SU-DHL-6 (cell line): ENCODE measurements at regions not wholly inside any gene's neighbourhood (a gene's known extent, or its start where the extent isn't known, plus 50 kb on each side); places are given as distances from the start of the nearest gene placed in this dataset.

Experiments used
- H2AFZ ChIP-seq: fragments of 200-600 bp; sonication (generic); 2 replicates; pipeline ENCODE4 v1.6.1; 2014; ENCODE audit warnings: low read depth, mild to moderate bottlenecking, moderate library complexity, mixed read lengths, antibody characterized with exemption, low read length; ENCODE audit not compliant: severe bottlenecking
- H3F3A ChIP-seq: fragments of 200-600 bp; shearing (Covaris generic); 2 replicates; pipeline ENCODE4 v1.6.0; 2016; ENCODE audit warnings: antibody characterized with exemption, mild to moderate bottlenecking; ENCODE audit not compliant: insufficient read depth
- H3K27ac ChIP-seq: fragments of 200-600 bp; sonication (generic); 2 replicates; pipeline ENCODE4 v1.5.1; 2016; ENCODE audit warnings: low read depth, mild to moderate bottlenecking, low read length, moderate library complexity, mixed read lengths
- H3K27me3 ChIP-seq: fragments of 200-600 bp; sonication (generic), shearing (Covaris generic); 2 replicates; pipeline ENCODE4 v1.6.0; 2014; ENCODE audit warnings: mild to moderate bottlenecking, low read length
- H3K36me3 ChIP-seq: fragments of 200-600 bp; sonication (generic); 2 replicates; pipeline ENCODE4 v1.6.1; 2014; ENCODE audit warnings: mild to moderate bottlenecking, low read length, mixed read lengths
- H3K4me2 ChIP-seq: fragments of 300-600, 200-600 bp; shearing (Covaris generic), sonication (generic); 2 replicates; pipeline ENCODE4 v1.6.0; 2014; ENCODE audit warnings: low read length, low read depth, mild to moderate bottlenecking; ENCODE audit not compliant: poor library complexity, severe bottlenecking
- H3K4me3 ChIP-seq: fragments of 200-600 bp; sonication (generic); 2 replicates; pipeline ENCODE4 v1.5.1; 2014; ENCODE audit warnings: antibody characterized with exemption, low read length, mild to moderate bottlenecking, mixed read lengths; ENCODE audit not compliant: insufficient read depth, poor library complexity, severe bottlenecking
- H3K79me2 ChIP-seq: fragments of 200-600 bp; sonication (generic); 2 replicates; pipeline ENCODE4 v1.6.1; 2014; ENCODE audit warnings: mild to moderate bottlenecking, low read length, moderate library complexity; ENCODE audit not compliant: insufficient read depth
- H3K9ac ChIP-seq: fragments of 200-600 bp; sonication (generic); 2 replicates; pipeline ENCODE4 v1.7.0; 2014; ENCODE audit warnings: mild to moderate bottlenecking, low read length
- H3K9me2 ChIP-seq: fragments of 200-600 bp; sonication (generic); replicated peaks from 2 replicates; pipeline ENCODE4 v1.6.1; 2014; ENCODE audit warnings: low read length; ENCODE audit not compliant: insufficient read depth
- H3K9me3 ChIP-seq: fragments of 200-600 bp; sonication (generic); 2 replicates; pipeline ENCODE4 v1.6.1; 2014; ENCODE audit warnings: low read length, mixed read lengths; ENCODE audit not compliant: insufficient read depth
- H4K20me1 ChIP-seq: fragments of 200-600 bp; sonication (generic); 2 replicates; pipeline ENCODE4 v1.6.1; 2014; ENCODE audit warnings: low read depth, mild to moderate bottlenecking, antibody characterized with exemption, low read length, moderate library complexity, mixed read lengths
- EZH2phosphoT487 ChIP-seq: fragments of 200-600 bp; sonication (generic), shearing (Covaris generic); conservative IDR thresholded peaks from 2 replicates; pipeline ENCODE4 v1.6.1; 2018; ENCODE audit warnings: mild to moderate bottlenecking, antibody characterized with exemption, low read length, moderate library complexity, mixed read lengths
- TF ChIP-seq, protein P1 (sequence below): fragments of 200-600 bp; sonication (generic); IDR thresholded peaks from one replicate; pipeline ENCODE4 v1.5.1; 2017; ENCODE audit warnings: antibody characterized with exemption, mild to moderate bottlenecking, low read length, moderate library complexity; ENCODE audit not compliant: insufficient read depth, poor library complexity, severe bottlenecking

DNA sequence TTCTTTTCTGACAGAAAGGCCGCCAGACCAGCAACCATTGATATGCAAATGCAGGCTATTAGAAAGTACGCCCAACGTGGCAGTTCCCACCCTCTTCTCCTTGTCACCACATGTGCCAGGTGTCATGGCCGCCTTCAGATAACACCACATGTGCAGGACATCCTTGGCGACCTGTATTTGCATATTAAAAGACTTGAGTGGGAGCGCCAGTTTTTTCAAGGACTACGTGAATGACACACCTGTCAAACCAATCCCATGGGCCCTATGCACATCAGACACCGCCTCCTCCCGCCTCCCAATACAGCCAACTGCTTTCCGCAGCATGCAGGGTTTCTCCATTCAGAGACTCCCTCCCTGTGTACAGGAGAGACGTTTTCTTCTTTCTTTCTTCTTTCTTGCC, 318.6 kb upstream of the FAR2 start:
- no peak overlapping the region for H3K27ac ChIP-seq
- no peak overlapping the region for H3K4me2 ChIP-seq
- no peaks in the 10 kb centered on the region for H3K36me3 ChIP-seq
- no peaks in the 10 kb centered on the region for H3K79me2 ChIP-seq
- no peak overlapping the region for H3K4me3 ChIP-seq
- no peaks in the 10 kb centered on the region for H3K27me3 ChIP-seq
- TF ChIP-seq, protein P1, sequence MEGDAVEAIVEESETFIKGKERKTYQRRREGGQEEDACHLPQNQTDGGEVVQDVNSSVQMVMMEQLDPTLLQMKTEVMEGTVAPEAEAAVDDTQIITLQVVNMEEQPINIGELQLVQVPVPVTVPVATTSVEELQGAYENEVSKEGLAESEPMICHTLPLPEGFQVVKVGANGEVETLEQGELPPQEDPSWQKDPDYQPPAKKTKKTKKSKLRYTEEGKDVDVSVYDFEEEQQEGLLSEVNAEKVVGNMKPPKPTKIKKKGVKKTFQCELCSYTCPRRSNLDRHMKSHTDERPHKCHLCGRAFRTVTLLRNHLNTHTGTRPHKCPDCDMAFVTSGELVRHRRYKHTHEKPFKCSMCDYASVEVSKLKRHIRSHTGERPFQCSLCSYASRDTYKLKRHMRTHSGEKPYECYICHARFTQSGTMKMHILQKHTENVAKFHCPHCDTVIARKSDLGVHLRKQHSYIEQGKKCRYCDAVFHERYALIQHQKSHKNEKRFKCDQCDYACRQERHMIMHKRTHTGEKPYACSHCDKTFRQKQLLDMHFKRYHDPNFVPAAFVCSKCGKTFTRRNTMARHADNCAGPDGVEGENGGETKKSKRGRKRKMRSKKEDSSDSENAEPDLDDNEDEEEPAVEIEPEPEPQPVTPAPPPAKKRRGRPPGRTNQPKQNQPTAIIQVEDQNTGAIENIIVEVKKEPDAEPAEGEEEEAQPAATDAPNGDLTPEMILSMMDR, result no peak
- no peak for TF ChIP-seq EZH2phosphoT487
- no peak overlapping the region for H2AFZ ChIP-seq
- H4K20me1 ChIP-seq, result no peaks in the 10 kb centered on the region
- no peaks in the 10 kb centered on the region for H3K9me3 ChIP-seq
- no peaks in the 10 kb centered on the region for H3F3A ChIP-seq
- H3K9ac ChIP-seq, result no peak overlapping the region
- no peaks in the 10 kb centered on the region for H3K9me2 ChIP-seq

DNA sequence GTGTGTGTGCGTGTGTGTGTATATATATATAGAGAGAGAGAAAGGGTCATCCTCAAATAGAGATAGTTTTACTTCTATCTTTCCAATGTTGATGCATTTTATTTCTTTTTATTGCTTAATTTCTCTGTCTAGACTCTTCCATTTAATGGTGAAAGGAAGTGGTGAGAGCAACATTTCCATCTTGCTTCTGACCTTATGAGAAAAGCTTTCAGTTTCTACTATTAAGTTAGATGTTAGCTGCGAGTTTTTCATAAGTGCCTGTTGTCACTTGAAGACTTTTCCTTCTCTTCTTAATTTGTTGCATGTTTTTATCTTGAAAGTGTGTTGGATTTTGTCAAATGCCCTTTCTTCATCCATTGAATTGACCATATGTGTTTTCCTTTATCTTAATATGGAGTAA, 304.4 kb upstream of the FAR2 start:
- Histone ChIP-seq H3K9me3 (no peaks in the 10 kb centered on the region), H3K27ac (no peak overlapping the region), H3F3A (no peaks in the 10 kb centered on the region), H2AFZ (no peak overlapping the region), H3K4me3 (no peak overlapping the region), H3K4me2 (no peak overlapping the region), H3K79me2 (no peaks in the 10 kb centered on the region), H3K27me3 (no peaks in the 10 kb centered on the region), H4K20me1 (no peaks in the 10 kb centered on the region), H3K9ac (no peak overlapping the region), H3K9me2 (no peaks in the 10 kb centered on the region), H3K36me3 (no peaks in the 10 kb centered on the region)
- no peak for TF ChIP-seq EZH2phosphoT487
- TF ChIP-seq, protein P1, result no peak

DNA sequence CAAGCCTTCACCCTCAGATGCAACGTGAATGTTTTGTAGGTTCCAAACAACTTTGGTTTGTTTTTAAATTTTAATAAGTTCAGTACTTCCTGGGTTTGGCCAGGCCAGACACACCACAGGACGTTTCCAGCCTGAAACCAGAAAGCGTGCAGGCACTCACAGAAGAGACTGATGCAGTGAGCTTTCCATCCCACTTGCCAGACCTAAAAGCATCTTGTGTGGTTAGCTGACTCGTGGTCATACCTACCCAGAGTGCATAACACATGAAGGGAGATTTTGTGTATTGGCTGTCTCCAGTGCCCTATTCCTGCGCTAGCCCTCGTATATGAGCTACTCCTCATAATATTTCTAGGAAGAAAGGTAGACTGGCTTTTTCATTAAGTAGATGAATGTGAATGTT, 297.3 kb upstream of the FAR2 start:
- Histone ChIP-seq H2AFZ (no peak overlapping the region), H3K9me3 (no peaks in the 10 kb centered on the region), H3K27me3 (no peaks in the 10 kb centered on the region), H3K36me3 (no peaks in the 10 kb centered on the region), H3K4me3 (no peak overlapping the region), H4K20me1 (no peaks in the 10 kb centered on the region), H3K9me2 (no peaks in the 10 kb centered on the region), H3K27ac (no peak overlapping the region), H3F3A (no peaks in the 10 kb centered on the region), H3K79me2 (no peaks in the 10 kb centered on the region), H3K4me2 (no peak overlapping the region), H3K9ac (no peak overlapping the region)
- TF ChIP-seq EZH2phosphoT487, result no peak
- TF ChIP-seq, protein P1, result no peak
